Stimulated activated CD8-positive, alpha-beta memory T cell treated with anti-CD3 and anti-CD28 coated beads, Interleukin-4, amount 100 ng/mL, for 24 hours (primary cell): ENCODE measurements at regions not wholly inside any gene's neighbourhood (a gene's known extent, or its start where the extent isn't known, plus 50 kb on each side); places are given as distances from the start of the nearest gene placed in this dataset.
"Not testable (repeated sequence)": the region's sequence is repeated elsewhere in the genome, so short reads cannot be mapped to it uniquely, and the experiment has no call there.

Experiments used
- DNase-seq: peaks from one replicate; pipeline ENCODE4 v3.0.0-alpha.2; 2020; ENCODE audit warnings: low read depth

DNA sequence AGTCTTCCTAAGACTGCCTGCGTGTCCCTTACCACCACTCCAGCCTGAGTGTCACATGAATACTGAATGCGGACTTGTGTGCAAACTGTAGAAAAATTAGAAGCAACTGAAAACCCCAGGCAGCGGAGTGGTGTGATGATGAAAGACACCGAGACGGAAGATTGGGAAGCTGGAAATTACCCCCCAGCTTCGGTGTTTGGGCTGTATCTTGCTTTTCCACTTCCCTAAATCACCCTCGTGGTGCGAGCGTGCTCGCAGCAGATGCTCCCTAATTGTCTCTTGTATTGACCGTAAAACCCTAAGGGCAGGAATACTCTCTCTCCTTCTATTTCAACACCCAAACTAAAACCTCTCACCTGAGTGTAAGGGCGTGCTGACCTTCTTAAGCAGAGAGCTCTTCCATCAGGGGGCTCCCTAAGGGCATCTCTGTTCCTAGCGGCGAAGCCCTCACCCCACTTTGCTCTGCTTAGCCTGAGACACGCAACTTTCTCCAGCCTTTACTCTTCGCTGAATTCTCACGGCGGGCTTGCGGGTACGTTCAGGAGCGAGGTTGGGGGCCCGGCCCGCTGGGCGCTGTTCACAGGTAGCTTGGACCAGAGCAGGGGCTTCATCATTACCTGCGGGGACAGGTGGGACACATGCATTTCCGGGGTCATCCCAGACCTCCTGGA lies 62.4 kb downstream of the CRYBB2 start:
- DNase-seq = no peak

GRCh38 chr22:25282346-25282670 lies 62.9 kb downstream of the CRYBB2 start:
- no peak for DNase-seq

DNA sequence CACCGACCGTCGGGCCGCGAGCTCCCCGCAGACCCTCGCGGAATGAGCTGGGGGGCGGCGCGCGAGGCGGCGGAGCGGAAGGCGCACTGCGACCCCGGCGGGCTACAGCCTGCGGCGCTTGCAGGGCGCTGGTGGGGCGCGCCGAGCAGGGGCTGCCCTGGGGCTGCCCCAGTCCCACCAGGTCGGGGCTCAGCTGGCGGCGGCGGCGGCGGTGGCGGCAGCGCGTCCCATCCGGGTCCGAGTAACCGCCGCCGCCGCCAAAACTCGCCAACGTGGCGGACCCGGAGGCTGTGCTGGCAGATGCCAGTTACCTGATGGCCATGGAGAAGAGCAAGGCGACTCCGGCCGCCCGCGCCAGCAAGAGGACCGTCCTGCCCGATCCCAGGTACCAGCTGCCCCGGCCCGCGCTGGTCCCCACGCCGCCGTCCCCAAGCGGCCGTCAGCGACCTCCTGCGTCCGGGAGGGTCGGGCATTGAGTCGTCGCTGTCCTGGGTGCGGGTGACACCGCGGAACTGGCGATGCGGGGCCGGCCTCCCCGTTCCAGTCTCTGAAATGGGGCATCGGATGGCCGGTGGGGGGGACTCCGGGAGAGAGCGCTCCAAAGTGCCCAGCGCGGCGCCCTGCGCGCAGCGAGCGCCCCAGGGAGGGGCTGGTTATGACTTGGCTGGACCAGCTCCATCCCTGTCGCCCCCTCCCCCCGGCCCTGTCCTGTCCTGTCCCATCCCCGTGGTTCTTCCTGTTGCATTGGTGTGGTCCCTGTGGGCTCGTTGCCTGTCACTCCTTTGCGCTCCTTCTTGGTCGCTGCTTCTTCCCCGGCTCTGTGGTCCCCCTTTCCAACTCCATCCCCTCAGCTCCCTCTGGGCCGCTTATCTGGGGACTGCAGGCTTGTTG lies 63.5 kb downstream of the CRYBB2 start:
- no peak for DNase-seq

DNA sequence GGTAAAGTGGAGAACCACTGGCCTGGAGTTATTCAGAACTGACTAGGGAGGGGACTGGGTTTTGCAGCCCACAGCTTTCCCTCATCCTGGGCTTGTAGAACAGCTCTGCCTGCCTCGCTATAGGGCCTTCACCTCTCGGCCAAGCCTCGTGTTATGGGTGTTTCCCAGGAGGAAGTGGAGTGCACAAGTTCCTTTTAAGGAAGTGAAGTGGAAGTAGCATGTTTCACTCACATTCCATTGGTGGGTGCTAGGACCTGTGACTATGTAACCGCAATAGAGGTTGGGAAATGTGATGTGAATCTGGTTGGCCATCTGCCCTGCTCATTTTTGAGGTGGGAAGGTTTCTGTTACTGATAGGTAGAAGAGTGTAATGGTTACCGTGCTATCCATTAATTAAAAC lies 69.0 kb downstream of the CRYBB2 start:
- not testable (repeated sequence) for DNase-seq

DNA sequence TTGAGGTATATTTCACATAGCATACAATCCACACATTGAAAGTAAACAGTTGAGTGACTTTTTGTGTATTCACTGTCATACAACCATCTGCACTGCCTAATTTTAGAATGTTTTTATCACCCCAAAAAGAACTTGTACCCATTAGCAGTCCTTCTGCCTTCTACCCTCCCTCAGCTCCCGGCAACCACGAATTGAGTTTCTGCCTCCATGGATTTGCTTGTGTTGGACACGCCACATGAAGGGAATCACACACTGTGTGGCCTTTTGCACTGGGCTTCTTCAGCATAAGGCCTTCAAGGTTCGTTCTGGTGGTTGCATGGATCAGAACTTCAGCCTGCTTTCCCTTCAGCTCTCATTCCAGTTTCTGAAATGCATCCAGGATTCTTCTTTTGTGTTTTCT lies 82.5 kb downstream of the CRYBB2 start:
- not testable (repeated sequence) for DNase-seq

GRCh38 chr22:25309586-25309985 lies 90.1 kb downstream of the CRYBB2 start:
- not testable (repeated sequence) for DNase-seq

GRCh38 chr22:25311924-25312323 lies 92.5 kb downstream of the CRYBB2 start:
- DNase-seq = not testable (repeated sequence)

- DNase-seq = no peak
Observed at GRCh38 chr22:25318081-25318823, 98.8 kb downstream of the CRYBB2 start.

DNA sequence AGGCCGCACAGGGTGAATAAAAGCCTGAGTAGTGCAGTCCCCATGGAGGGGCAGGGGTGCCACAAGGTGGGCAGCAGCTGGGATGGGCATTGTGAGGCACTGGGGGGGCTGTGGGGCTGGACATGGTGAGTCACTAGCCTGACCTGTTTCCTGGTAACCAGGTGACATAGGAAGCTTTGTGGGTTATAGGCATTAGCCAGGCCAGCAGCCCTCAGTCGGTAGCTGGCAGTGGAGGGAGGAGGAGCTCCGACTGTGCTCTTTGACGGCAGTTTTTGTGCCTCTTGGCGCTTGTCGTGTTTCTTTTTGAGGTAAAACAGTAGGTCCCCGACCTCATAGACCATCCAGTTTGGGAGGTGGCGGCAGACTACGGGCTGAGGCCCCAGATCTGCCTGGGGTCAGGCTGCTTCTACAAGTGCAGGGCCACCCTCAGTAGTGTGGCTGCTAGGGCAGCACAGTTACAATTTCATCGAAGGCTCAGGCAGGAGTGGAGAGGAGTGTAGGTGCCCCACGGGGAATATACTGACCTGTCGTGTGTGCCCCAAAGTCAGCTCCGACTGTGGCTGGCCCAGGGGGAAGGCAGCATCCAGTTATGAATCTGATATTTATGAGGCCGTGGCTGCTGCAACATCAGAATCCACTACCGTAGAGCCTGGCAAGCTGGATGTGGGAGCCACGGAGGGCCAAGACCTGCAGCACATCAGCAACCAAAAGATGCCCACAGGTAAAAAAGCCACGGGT lies 107.7 kb downstream of the CRYBB2 start:
- DNase-seq = no peak

GRCh38 chr22:25331050-25331449 lies 111.6 kb downstream of the CRYBB2 start:
- DNase-seq = no peak

DNA sequence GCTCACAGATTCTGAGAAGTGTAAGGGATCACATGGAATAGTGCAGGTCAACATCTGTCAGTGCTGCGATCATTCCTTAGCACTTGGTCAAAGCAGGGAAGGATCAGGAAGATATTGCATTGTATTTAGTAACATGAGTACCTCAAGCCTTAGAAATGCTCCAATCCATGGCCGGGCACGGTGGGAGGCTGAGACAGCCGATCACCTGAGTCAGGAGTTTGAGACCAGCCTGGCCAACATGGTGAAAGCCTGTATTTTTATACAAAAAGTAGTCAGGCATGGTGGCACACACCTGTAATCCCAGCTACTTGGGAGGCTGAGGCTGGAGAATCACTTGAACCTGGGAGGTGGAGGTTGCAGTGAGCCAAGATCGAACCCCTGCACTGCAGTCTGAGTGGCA lies 112.5 kb downstream of the CRYBB2 start:
- not testable (repeated sequence) for DNase-seq

DNA sequence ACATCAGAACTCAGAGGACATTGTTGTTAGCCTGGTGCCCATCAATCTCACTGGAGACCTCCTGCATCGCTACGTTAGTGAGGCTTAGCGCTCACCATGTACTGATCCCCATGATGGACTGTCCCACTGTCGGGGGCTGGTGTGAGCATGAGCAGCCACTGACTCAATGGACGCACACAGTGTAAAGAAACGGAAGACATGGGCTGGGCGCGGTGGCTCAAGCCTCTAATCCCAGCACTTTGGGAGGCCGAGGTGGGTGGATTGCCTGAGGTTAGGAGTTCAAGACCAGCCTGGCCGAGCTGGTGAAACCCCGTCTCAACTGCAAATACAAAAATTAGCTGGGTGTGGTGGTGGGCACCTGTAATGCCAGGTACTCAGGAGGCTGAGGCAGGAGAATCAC lies 112.9 kb downstream of the CRYBB2 start:
- DNase-seq = no peak

- peak; percentile 30 for DNase-seq
Observed at GRCh38 chr22:25334162-25334490, 114.7 kb downstream of the CRYBB2 start.

DNA sequence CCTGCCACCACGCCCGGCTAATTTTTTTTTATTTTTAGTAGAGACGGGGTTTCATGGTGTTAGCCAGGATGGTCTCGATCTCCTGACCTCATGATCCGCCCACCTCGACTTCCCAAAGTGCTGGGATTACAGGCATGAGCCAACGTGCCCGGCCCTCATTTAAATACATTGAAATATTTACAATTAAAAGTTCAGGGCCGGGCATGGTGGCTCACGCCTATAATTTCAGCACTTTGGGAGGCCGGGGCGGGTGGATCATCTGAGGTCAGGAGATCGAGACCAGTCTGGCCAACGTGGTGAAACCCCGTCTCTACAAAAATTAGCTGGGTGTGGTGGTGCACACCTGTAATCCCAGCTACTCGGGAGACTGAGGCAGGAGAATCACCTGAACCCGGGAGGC lies 115.2 kb downstream of the CRYBB2 start:
- not testable (repeated sequence) for DNase-seq

DNA sequence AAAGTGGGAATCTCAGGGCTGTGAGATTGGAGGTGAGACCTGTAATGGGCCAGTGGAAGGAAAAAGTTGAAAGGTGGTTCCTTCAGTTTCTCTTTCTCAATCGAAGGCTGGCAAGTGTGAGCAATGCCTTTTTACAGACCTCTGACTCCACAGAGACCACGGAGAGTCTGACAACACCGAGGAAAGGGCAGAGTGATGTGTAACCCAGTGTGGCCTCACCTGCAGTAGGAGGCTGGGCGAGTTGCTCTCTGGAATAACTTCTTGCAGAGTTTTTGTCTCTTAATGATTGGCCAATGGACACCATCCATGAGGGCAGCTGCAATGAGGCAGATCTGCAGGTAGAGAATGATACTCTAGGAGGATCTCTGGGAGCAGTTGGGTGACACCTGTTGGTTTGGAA lies 115.8 kb downstream of the CRYBB2 start:
- DNase-seq = not testable (repeated sequence)

- DNase-seq = not testable (repeated sequence)
Observed at GRCh38 chr22:25340536-25340935, 121.1 kb downstream of the CRYBB2 start.

DNA sequence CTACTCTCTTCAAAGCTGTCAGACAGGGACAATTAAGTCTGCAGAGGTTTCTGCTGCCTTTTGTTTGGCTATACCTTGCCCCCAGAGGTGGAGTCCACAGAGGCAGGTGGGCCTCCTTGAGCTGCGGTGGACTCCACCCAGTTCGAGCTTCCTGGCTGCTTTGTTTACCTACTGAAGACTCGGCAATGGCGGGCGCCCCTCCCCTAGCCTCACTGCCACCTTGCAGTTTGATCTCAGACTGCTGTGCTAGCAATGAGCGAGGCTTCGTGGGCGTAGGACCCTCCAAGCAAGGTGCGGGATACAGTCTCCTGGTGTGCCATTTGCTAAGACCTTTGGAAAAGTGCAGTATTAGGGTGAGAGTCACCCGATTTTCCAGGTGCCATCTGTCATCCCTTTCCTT lies 124.9 kb downstream of the CRYBB2 start:
- not testable (repeated sequence) for DNase-seq

GRCh38 chr22:25346859-25347751 lies 127.7 kb downstream of the CRYBB2 start:
- no peak for DNase-seq

GRCh38 chr22:25347752-25348102 lies 128.3 kb downstream of the CRYBB2 start:
- no peak for DNase-seq

- DNase-seq = no peak
Observed at GRCh38 chr22:25348391-25348790, 129.0 kb downstream of the CRYBB2 start.

GRCh38 chr22:25348996-25349395 lies 129.6 kb downstream of the CRYBB2 start:
- DNase-seq = not testable (repeated sequence)
